Endothelial cell of umbilical vein (primary cell): ENCODE measurements at regions not wholly inside any gene's neighbourhood (a gene's known extent, or its start where the extent isn't known, plus 50 kb on each side); places are given as distances from the start of the nearest gene placed in this dataset.

ENCODE experiments used
- BruUV-seq: library from RNA; stranded (reverse); fragments of 400-500 nt; replicated peaks from 2 replicates; lab custom pipeline; 2021; lab: Mats Ljungman, UMichigan
- CTCF ChIA-PET: fragments of 300-600, 350-600 bp; sonication (Branson Sonifier 250); formaldehyde crosslinking; loops from one replicate; lab custom pipeline; 2021; ENCODE audit warnings: antibody characterized with exemption, inconsistent platforms; lab: Charles Lee
- POLR2A ChIA-PET: fragments of 300-600, 350-600 bp; sonication (Branson Sonifier 250); formaldehyde crosslinking; loops from one replicate; lab custom pipeline; 2021; ENCODE audit warnings: antibody characterized with exemption, inconsistent platforms; lab: Charles Lee
- DNase-seq: peaks from one replicate; pipeline ENCODE4 v3.0.0-alpha.2; 2011; ENCODE audit warnings: low read depth, low spot score
- FAIRE-seq: peaks from 2 replicates; lab custom pipeline; 2011; peaks lifted over from hg19 to GRCh38; lab: Jason Lieb, UNC
- H2AFZ ChIP-seq: 2 replicates; pipeline ENCODE4 v1.6.0; 2012; ENCODE audit warnings: low read depth, low read length, control low read depth, inconsistent platforms
- H3K27ac ChIP-seq: 2 replicates; pipeline ENCODE4 v1.5.1; 2011; ENCODE audit warnings: low read depth, mild to moderate bottlenecking, control low read depth, low read length, moderate library complexity; ENCODE audit not compliant: insufficient read depth
- H3K27me3 ChIP-seq, 2 experiments: 2 replicates each; pipeline versions ENCODE4 v1.6.0 to v1.6.1; 2011; ENCODE audit warnings: low read length in 2 of 2, mixed read lengths in 1 of 2; ENCODE audit not compliant: control insufficient read depth in 2 of 2, insufficient read depth in 2 of 2
- H3K36me3 ChIP-seq, 2 experiments: 2 replicates in 1 of 2; 3 replicates in 1 of 2; pipeline ENCODE4 v1.5.1; 2011; ENCODE audit warnings: low read length in 2 of 2, mild to moderate bottlenecking in 1 of 2, moderate library complexity in 1 of 2; ENCODE audit not compliant: control insufficient read depth in 2 of 2, insufficient read depth in 2 of 2; ENCODE audit errors: extremely low read depth in 1 of 2
- H3K4me1 ChIP-seq: 3 replicates; pipeline ENCODE4 v1.5.1; 2011; ENCODE audit warnings: mild to moderate bottlenecking, low read length; ENCODE audit not compliant: control insufficient read depth, insufficient read depth; ENCODE audit errors: extremely low read depth
- H3K4me2 ChIP-seq: 2 replicates; pipeline ENCODE4 v1.6.1; 2011; ENCODE audit warnings: low read length, control low read depth, mixed read lengths; ENCODE audit not compliant: insufficient read depth
- H3K4me3 ChIP-seq, 3 experiments: fragments of 200-600 bp in 1 of 3; sonication (generic), shearing (Covaris generic) in 1 of 3; replicated peaks in 1 of 3; 2 replicates each; pipeline ENCODE4 v1.5.1; 2011 to 2016; ENCODE audit warnings: control low read depth in 3 of 3, low read length in 3 of 3, mild to moderate bottlenecking in 2 of 3, inconsistent platforms in 1 of 3, low read depth in 1 of 3, moderate library complexity in 1 of 3; ENCODE audit not compliant: insufficient read depth in 1 of 3
- H3K79me2 ChIP-seq: 2 replicates; pipeline ENCODE4 v1.6.0; 2012; ENCODE audit warnings: low read length, inconsistent platforms; ENCODE audit not compliant: control insufficient read depth, insufficient read depth
- H3K9ac ChIP-seq: replicated peaks from 2 replicates; pipeline ENCODE3; 2011; ENCODE audit warnings: low read length, control low read depth; ENCODE audit not compliant: insufficient read depth; ENCODE audit errors: extremely low read depth
- H3K9me1 ChIP-seq: replicated peaks from 3 replicates; pipeline ENCODE4 v1.6.0; 2011; ENCODE audit warnings: mild to moderate bottlenecking, low read length; ENCODE audit not compliant: control insufficient read depth, insufficient read depth; ENCODE audit errors: extremely low read depth
- H3K9me3 ChIP-seq: replicated peaks from 2 replicates; pipeline ENCODE4 v1.5.1; 2012; ENCODE audit warnings: low read length, inconsistent platforms; ENCODE audit not compliant: control insufficient read depth, insufficient read depth
- H4K20me1 ChIP-seq: replicated peaks from 2 replicates; pipeline ENCODE3; 2011; ENCODE audit warnings: mild to moderate bottlenecking, low read length; ENCODE audit not compliant: control insufficient read depth, insufficient read depth; ENCODE audit errors: extremely low read depth
- CTCF ChIP-seq, 2 donors: IDR thresholded peaks; 1 replicate in 1 of 2; 2 replicates in 1 of 2; pipeline ENCODE4 v1.5.1; 2011; ENCODE audit warnings: low read length in 2 of 2, mild to moderate bottlenecking in 2 of 2, moderate library complexity in 2 of 2, control low read depth in 1 of 2, inconsistent platforms in 1 of 2, low read depth in 1 of 2; ENCODE audit not compliant: insufficient read depth in 1 of 2; ENCODE audit errors: extremely low read depth in 1 of 2
- EZH2 ChIP-seq: IDR thresholded peaks from 2 replicates; pipeline ENCODE4 v1.6.1; 2012; ENCODE audit warnings: borderline replicate concordance, low read depth, mild to moderate bottlenecking, moderate library complexity, low read length, inconsistent platforms; ENCODE audit not compliant: severe bottlenecking
- GATA2 ChIP-seq: IDR thresholded peaks from 2 replicates; pipeline ENCODE4 v1.7.0; 2011; ENCODE audit warnings: low read depth, mild to moderate bottlenecking, moderate library complexity, mixed read lengths, low read length; ENCODE audit not compliant: insufficient read length, insufficient read depth
- JUN ChIP-seq: IDR thresholded peaks from 2 replicates; pipeline ENCODE4 v1.6.1; 2011; ENCODE audit warnings: borderline replicate concordance, low read depth; ENCODE audit not compliant: insufficient read length, insufficient read depth
- MAX ChIP-seq: IDR thresholded peaks from 2 replicates; pipeline ENCODE4 v1.6.1; 2011; ENCODE audit not compliant: insufficient read depth, insufficient read length
- MYC ChIP-seq: IDR thresholded peaks from one replicate; pipeline ENCODE4 v1.6.1; 2011; ENCODE audit warnings: mild to moderate bottlenecking, low read depth, low read length
- POLR2A ChIP-seq: IDR thresholded peaks from 2 replicates; pipeline ENCODE4 v1.6.1; 2012; ENCODE audit warnings: low read depth, mild to moderate bottlenecking, control low read depth, low read length
- POLR2AphosphoS5 ChIP-seq: IDR thresholded peaks from 2 replicates; pipeline ENCODE4 v1.6.1; 2012; ENCODE audit warnings: low read depth, mild to moderate bottlenecking, control low read depth, low read length, moderate library complexity; ENCODE audit not compliant: insufficient read depth
- dilution Hi-C: fragments of 300-500 bp; cut with MboI; formaldehyde crosslinking; loops from one replicate; pipeline ENCODE4 v1.15.0; 2019; ENCODE audit warnings: low sequenced_read_pairs; ENCODE audit not compliant: extremely low pct_ligation_motif_present
- intact Hi-C: fragments of 100-400 bp; cut with micrococcal nuclease; formaldehyde crosslinking; loops from one replicate; pipeline ENCODE4 v1.10.0; 2022

GRCh38 chr12:105843986-105844760 is 294.6 kb downstream of the NUAK1 start:
- intact Hi-C loops (no loop called here), dilution Hi-C loops (no loop called here)
- Histone ChIP-seq H3K4me1 (no peaks in the 10 kb centered on the region), H3K4me2 (no peak overlapping the region), H3K27ac (no peak overlapping the region), H4K20me1 (no peaks in the 10 kb centered on the region), H3K36me3 (no peaks in the 10 kb centered on the region), H3K79me2 (no peaks in the 10 kb centered on the region), H3K4me3 (no peak overlapping the region), H3K9me3 (no peaks in the 10 kb centered on the region), H2AFZ (no peak overlapping the region), H3K27me3 (peaks cover 3 to 10% of the 10 kb centered on the region in 2 experiments), H3K9ac (no peak overlapping the region), H3K9me1 (no peaks in the 10 kb centered on the region)
- DNase-seq (no peak), FAIRE-seq (no peak)
- no peak for TF ChIP-seq JUN
- no peak for TF ChIP-seq CTCF (IDR thresholded peaks at IDR 0.05; ENCODE audit: extremely low read depth in 1 of 2, insufficient read depth in 1 of 2, low read depth in 1 of 2, low read length in 2 of 2)
- ChIA-PET POLR2A (no interaction called here), CTCF (no interaction called here)
- BruUV-seq = no TSS peak

- Histone ChIP-seq H3K9ac (no peak overlapping the region), H3K27me3 (peaks cover 3 to 7% of the 10 kb centered on the region in 2 experiments), H3K79me2 (no peaks in the 10 kb centered on the region), H3K36me3 (no peaks in the 10 kb centered on the region), H3K27ac (no peak overlapping the region), H3K4me2 (no peak overlapping the region), H3K4me3 (no peak overlapping the region), H2AFZ (no peak overlapping the region), H3K9me3 (no peaks in the 10 kb centered on the region), H3K4me1 (peaks cover 13% of the 10 kb centered on the region), H3K9me1 (no peaks in the 10 kb centered on the region), H4K20me1 (no peaks in the 10 kb centered on the region)
- intact Hi-C loops = no loop called here
- FAIRE-seq (no peak), DNase-seq (no peak)
- TF ChIP-seq CTCF (IDR thresholded peaks at IDR 0.05; ENCODE audit: extremely low read depth in 1 of 2, insufficient read depth in 1 of 2, low read depth in 1 of 2, low read length in 2 of 2) (no peak), GATA2 (no peak), JUN (no peak), POLR2A (no peak), MAX (no peak), MYC (no peak), EZH2 (no peak), POLR2AphosphoS5 (no peak)
- CTCF ChIA-PET = interaction anchor here (0.8 to 1.7 kb wide), 4 partner anchors 10 to 160 kb away, joined by 3 to 4 read pairs (median 3); no protein-coding TSS in a partner anchor
- no TSS peak for BruUV-seq
- POLR2A ChIA-PET = no interaction called here
- dilution Hi-C loops = no loop called here
Observed at GRCh38 chr12:105846331-105846730, 292.4 kb downstream of the NUAK1 start.
